ENCODE measurements at regions not wholly inside any gene's neighbourhood (a gene's known extent, or its start where the extent isn't known, plus 50 kb on each side); places are given as distances from the start of the nearest gene placed in this dataset.

DNA sequence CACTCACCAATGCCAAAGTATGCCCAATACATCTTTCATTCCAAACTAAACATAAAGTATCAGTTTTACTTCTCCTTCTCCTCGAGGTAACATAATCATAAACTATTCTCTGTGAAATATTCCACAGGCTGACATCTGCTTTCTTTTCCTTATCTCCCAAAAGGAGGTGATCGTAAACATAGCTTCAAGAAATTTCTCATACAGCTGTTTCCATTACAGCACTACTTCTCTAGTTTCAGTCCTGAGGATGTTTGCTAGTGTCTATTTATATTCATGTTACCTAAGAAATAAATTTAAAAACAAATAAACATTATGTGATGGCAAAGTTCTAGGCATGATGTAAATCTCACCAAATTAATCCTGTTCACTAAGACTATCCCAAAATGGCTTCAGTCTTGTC, 90.1 kb upstream of the CPSF6 start:
- intact Hi-C loops (cut with micrococcal nuclease; ENCODE audit: unreplicated experiment) (no loop called here), in situ Hi-C loops (cut with MboI) (loop anchor here (10.0 kb wide), 1 partner anchor 496 kb away; no protein-coding TSS in a partner anchor)
- H3K4me3 ChIP-seq, result no peak overlapping the region
- ChIA-PET POLR2A (interaction anchor here (0.6 kb wide), 1 partner anchor 63 kb away, joined by 3 read pairs; no protein-coding TSS in a partner anchor), CTCF (interaction anchor here (0.9 to 1.1 kb wide), 2 partner anchors 8 to 78 kb away, joined by 3 read pairs; no protein-coding TSS in a partner anchor), RAD21 (ENCODE audit: unreplicated experiment) (no interaction called here), SMC1A (ENCODE audit: uncharacterized antibody, unreplicated experiment) (no interaction called here)
- FAIRE-seq (no peak), DNase-seq (ENCODE audit: low read depth, low spot score) (no peak), ATAC-seq (no peak)
- H3K27me3 ChIP-seq (replicated peaks in 1 of 2; ENCODE audit: control insufficient read depth in 2 of 2, insufficient read depth in 2 of 2, low read length in 1 of 2), result no peaks in the 10 kb centered on the region
- TF ChIP-seq ZSCAN29 (IDR thresholded peaks at IDR 0.05) (no peak), ZZZ3 (IDR thresholded peaks at IDR 0.05; ENCODE audit: control insufficient read depth, insufficient read length, low read depth) (no peak), CREB1 (IDR thresholded peaks at IDR 0.05; ENCODE audit: low read depth) (no peak)
- TF ChIP-seq, protein P1, sequence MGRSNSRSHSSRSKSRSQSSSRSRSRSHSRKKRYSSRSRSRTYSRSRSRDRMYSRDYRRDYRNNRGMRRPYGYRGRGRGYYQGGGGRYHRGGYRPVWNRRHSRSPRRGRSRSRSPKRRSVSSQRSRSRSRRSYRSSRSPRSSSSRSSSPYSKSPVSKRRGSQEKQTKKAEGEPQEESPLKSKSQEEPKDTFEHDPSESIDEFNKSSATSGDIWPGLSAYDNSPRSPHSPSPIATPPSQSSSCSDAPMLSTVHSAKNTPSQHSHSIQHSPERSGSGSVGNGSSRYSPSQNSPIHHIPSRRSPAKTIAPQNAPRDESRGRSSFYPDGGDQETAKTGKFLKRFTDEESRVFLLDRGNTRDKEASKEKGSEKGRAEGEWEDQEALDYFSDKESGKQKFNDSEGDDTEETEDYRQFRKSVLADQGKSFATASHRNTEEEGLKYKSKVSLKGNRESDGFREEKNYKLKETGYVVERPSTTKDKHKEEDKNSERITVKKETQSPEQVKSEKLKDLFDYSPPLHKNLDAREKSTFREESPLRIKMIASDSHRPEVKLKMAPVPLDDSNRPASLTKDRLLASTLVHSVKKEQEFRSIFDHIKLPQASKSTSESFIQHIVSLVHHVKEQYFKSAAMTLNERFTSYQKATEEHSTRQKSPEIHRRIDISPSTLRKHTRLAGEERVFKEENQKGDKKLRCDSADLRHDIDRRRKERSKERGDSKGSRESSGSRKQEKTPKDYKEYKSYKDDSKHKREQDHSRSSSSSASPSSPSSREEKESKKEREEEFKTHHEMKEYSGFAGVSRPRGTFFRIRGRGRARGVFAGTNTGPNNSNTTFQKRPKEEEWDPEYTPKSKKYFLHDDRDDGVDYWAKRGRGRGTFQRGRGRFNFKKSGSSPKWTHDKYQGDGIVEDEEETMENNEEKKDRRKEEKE (IDR thresholded peaks at IDR 0.05), result no peak
- H3K79me2 ChIP-seq (ENCODE audit: control insufficient read depth, insufficient read depth, low read length), result no peaks in the 10 kb centered on the region
- H3K4me1 ChIP-seq (ENCODE audit: control insufficient read depth, insufficient read depth, low read length), result no peaks in the 10 kb centered on the region
- no peaks in the 10 kb centered on the region for H3K9me3 ChIP-seq (replicated peaks; ENCODE audit: control insufficient read depth, insufficient read depth, low read length)
- H3K4me2 ChIP-seq (ENCODE audit: control insufficient read depth, insufficient read depth), result no peak overlapping the region
- no peak overlapping the region for H2AFZ ChIP-seq (ENCODE audit: control insufficient read depth, low read depth, low read length)
- no peaks in the 10 kb centered on the region for H4K20me1 ChIP-seq (ENCODE audit: control insufficient read depth, insufficient read depth)
- H3K9ac ChIP-seq (ENCODE audit: control insufficient read depth, insufficient read depth, low read length), result no peak overlapping the region
- no peaks in the 10 kb centered on the region for H3K36me3 ChIP-seq (ENCODE audit: control insufficient read depth in 2 of 2, insufficient read depth in 2 of 2, low read length in 1 of 2)
- no peak overlapping the region for H3K27ac ChIP-seq (ENCODE audit: control insufficient read depth, insufficient read depth)
- 49% methylated on average over 2 of the region's 2 CpGs for WGBS (ENCODE audit: insufficient coverage, insufficient replicate concordance, low lambda C conversion rate, missing lambda C conversion rate)
- BruUV-seq (replicated peaks), result no TSS peak
